ENCODE measurements at regions not wholly inside any gene's neighbourhood (a gene's known extent, or its start where the extent isn't known, plus 50 kb on each side); places are given as distances from the start of the nearest gene placed in this dataset.

DNA sequence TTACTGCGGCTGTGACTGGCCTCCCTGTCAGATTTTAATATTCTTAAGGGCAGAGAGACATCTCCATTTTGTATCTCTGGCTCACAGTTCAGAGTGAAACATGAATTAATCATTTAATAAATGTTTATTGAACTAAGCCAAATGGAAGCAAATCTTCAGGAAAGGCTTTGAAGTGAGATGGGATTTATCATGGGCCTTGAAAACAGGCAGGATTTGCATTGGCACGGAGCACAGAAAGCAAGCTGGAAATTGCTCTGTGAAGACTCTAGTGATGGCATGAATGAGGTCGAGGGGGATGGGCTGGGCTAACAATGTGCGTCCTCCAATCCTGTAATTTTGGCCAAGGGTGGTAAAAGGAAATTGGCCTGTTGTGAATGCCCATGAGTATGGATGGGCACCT, 369.8 kb upstream of the SOX11 start:
- TF ChIP-seq EZH2phosphoT487 (IDR thresholded peaks at IDR 0.05; ENCODE audit: borderline replicate concordance): no peak
- TF ChIP-seq, protein P1, sequence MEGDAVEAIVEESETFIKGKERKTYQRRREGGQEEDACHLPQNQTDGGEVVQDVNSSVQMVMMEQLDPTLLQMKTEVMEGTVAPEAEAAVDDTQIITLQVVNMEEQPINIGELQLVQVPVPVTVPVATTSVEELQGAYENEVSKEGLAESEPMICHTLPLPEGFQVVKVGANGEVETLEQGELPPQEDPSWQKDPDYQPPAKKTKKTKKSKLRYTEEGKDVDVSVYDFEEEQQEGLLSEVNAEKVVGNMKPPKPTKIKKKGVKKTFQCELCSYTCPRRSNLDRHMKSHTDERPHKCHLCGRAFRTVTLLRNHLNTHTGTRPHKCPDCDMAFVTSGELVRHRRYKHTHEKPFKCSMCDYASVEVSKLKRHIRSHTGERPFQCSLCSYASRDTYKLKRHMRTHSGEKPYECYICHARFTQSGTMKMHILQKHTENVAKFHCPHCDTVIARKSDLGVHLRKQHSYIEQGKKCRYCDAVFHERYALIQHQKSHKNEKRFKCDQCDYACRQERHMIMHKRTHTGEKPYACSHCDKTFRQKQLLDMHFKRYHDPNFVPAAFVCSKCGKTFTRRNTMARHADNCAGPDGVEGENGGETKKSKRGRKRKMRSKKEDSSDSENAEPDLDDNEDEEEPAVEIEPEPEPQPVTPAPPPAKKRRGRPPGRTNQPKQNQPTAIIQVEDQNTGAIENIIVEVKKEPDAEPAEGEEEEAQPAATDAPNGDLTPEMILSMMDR (conservative IDR thresholded peaks at IDR 0.05; ENCODE audit: low read length): no peak
